RPMI8226 (cell line): ENCODE measurements at regions not wholly inside any gene's neighbourhood (a gene's known extent, or its start where the extent isn't known, plus 50 kb on each side); places are given as distances from the start of the nearest gene placed in this dataset.

ENCODE experiments used
- DNase-seq: peaks from one replicate; pipeline ENCODE4 v3.0.0-alpha.2; 2015

DNA sequence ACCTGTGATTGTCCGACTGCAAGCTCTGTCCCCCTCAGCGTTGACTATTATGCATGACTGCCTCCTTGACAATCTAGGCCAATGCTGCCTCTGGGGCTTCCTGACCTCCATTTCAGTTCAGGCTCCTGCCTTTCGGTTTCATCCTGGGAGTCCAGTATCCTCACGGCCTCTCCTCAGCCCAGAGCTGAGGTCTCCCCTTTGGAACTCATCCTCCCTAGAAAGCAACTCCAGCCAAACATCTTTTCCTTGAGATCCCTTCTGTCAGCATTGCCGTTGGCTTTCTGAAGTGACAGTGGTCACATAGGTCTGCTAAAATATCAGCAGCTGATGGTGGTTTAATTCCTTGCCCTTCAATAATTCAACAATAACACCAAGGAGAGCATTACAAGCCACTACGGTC is 519.1 kb upstream of the NBEA start:
- no peak for DNase-seq

DNA sequence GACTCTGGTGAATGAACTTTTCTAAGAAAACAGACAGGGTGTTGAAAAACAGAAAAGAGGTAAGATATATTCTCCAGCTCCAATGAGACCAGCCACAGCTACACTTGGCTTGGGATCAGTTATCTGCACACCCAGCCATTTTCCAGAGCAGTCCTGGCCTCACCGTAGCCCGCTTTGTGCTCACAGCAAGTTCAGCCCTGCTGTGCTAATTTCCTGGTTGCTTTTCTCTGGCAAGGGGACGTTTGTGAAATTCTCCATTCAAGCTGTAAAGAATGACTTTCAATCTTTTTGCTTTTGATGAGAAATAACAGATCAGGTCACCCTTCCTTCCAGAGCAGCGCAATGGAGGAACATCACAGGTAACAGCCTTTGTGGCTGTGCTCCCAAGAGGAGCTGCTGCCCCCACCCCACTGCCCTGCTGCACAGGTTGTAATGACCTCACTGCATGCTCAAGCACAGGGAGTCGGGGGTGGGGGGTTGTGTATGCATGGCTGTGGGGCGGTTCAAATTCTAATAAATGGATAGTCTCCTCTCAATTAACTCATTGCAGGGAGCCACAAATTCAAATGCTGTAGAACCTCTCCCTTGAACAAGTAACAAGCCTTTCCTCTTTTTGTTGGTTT is 516.6 kb upstream of the NBEA start:
- no peak for DNase-seq

DNA sequence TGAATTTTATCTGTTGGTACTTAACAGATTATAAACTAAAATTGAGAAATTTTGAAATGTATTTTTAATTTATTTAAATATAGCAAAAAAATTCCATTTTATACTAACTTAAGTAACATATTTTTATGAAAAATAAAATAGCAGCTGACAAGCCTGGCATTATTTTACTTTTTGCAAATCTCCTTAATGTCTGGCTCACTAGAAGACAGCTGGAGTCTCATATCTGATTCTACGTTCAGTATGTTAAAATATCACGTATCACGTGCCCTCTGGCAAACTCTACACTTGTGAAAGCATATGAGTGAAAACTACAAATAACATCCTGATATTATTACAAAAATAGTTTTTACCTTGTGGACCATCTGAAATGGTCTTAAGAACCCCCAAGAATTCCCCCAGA is 513.2 kb upstream of the NBEA start:
- DNase-seq: no peak

DNA sequence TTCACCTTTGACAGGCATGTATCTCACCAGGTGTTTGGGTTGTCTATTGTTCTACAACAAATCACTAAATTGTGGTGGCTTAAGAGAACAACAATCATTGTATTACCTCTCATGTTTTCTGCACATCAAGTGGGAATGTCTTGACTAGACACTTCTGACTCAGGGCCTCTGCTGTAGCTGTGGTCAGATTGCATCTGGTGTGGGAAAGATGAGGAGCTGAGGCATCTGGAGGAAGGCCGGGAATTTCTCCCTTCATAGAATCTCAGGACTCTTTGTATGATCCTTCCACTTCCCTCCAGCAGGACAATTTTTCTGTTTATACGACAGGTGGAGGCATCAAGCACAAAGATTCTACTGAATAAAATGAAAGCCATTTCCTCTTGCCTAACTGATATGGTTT is 511.8 kb upstream of the NBEA start:
- DNase-seq: no peak

DNA sequence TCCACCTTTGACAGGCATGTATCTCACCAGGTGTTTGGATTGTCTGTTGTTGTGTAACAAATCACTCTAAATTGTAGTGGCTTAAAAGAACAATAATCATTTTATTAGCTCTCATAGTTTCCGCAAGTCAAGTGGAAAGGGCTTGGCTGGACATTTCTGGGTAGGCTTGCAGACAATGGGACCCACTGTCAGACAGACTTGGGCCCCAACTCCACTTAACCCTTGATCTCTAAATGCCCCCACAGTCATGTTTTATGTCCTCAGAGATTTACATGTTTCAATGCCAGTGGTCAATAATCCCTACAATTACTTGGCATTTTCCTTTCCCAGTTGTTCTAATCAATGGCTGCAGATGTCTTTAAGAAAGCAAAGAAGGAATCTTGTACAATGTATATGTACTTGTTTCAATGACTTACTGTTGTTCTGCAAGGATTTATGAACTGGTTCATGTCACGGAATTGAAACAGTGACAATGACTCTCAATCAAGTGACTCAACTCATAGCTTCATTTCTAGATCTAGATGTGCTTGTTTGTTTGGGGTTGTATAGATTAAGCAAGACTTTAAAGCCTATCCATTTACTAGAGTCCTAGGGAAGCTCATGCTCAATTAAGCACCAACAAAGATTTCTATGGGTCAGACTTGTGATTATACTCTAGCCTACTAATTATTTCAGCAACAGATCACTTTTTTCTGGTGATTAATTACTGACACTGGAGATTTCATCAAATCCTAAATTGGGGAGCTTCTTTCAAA is 510.1 kb upstream of the NBEA start:
- no peak for DNase-seq

DNA sequence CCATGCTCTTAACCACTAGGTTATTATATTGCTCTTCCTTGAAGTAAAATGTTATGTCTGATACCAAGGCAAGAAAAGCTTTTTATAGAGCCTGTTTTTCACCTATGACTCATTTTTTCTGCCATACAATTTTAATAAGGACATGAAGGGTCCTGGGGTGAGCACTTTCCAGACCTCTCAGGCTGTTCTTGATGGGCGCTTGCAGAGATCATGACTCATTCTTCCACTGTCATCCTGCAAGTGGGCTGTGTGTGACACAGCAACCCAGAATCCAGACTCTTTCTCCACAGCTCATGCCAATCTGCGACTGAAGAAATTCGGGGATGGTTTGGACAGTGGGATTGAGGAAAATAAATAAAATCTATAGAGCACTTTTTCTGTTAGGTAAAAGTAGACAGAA is 506.7 kb upstream of the NBEA start:
- no peak for DNase-seq

DNA sequence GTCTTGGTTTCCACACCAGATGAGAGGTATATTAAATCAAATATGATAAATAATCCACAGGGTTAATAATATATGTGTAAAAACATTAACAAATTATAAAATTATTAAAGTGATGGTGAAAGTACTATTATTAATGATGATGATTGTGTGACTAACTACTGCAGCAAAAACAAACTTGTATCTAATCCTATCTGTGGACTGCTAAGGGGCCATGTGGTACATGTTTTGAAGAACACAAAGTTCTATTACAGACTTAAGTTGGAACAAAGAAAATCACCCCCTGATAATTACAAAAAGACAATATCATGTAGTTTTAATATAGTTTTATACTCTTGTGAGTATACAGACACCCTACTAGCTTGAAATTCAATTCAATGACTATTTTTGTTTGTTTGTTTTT is 504.2 kb upstream of the NBEA start:
- DNase-seq: no peak

DNA sequence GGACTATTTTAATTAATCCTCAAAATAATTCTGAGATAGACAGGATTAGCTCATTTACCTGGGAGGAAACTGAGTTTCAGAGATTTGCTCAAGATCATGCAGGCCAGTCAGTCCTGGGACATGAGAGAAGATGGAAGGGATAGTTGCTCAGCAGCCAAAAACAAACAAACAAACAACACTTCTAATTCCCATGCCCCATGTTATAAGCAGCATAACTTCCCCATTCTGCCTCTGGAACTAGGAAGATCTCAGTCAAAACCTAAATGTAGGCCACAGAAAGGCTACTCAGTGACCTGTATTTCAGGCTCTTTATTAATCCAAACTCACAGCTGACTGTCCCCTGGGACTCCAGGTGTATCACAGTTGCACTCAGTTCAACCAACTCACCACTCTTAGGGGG is 489.2 kb upstream of the NBEA start:
- DNase-seq: no peak

DNA sequence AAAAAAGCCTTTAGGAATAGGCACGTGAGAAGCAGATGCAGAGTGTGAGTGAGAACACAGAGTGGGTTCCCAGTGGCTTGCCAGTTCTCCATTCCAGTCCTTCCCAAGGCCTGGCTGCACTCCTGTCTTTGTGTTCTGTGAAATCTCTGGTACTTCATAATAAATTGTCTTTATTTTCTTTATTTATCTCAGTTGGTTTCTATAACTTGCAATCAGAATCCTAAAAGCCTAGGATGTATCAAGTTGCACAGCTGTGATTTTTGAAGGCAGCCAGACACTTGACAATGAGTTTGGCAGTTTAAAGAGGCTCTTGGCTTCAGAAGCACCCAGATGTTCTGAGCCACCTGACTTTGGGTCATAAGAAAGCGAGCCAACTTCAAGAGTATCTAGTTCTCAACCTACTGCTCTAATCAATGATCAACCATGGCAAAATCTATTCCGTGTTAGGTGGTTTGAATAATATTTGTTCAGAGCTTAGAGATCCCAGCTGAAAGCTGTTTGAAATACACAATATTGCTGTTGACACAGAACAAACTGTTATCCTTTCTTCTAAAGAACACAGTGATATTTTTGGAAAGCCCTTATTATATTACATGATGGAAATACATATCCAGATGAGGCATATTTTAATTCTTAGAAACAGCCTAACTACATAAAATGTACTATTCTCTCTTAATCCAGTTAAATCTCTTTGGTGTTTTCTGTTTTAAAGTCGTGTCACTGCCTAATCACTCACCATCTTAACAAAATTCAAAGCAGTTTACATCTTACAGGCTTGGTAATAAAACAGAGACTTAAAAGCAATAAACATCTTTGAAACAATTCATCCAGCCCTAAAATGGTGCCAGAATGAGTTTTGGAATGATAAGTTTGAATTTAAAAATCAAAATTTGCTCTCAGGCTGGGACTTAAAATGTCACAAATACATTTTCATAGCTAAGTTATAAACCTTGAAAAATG is 483.0 kb upstream of the NBEA start:
- DNase-seq: no peak

DNA sequence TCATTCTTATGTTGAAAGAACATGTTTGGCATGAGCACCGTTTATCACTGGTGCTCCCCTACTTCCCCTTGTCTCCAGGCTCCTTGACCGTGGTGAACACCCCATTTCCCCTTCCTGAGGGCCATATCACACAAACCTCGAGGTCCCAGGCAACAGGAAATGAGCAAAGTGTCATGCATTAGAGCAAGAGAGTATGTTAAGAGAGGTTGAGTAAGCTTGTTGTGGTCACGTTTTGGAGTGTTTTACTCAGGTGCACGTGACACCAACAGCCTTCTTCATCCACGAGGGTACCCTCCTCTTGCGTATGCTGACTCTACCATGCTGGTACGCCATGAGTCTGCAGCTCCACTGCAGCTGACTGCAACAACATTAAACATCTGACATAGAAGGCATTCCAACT is 482.2 kb upstream of the NBEA start:
- no peak for DNase-seq

DNA sequence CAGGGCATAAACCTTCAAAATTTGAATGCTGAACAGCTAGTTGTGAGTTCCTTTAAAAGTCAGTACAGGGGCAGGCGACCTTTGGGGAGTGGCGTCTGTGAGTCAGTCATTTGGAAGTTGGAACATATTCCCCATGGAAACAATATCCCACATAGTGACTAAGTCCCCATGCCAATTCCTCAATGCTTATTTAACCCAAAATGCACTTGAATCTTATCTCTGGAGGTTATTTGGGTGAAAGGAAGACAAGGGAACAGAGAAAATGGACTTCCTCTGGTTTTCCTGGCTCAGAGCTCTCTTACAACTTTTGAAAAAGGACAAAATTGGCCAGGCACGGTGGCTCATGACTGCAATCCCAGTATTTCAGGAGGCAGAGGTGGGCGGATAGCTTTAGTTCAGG is 479.2 kb upstream of the NBEA start:
- no peak for DNase-seq

DNA sequence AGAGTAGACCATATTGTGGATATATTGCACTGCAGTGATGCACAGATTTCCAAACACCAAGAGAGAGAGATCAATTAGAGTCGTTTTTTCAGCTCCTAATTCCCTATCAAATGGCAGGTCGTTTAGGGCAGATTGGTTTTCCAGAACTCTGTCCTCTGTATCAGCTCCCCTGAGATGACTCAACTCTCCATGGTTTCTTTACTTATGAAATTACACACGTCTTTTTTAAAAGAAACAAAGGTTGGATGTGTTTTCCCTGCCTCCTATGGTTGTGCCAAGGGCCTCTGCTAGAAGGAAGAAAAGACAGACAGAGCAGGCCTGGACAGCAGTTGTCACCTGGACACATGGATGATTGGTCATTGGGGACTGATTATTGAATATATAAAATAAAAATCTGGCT is 478.1 kb upstream of the NBEA start:
- DNase-seq: no peak

DNA sequence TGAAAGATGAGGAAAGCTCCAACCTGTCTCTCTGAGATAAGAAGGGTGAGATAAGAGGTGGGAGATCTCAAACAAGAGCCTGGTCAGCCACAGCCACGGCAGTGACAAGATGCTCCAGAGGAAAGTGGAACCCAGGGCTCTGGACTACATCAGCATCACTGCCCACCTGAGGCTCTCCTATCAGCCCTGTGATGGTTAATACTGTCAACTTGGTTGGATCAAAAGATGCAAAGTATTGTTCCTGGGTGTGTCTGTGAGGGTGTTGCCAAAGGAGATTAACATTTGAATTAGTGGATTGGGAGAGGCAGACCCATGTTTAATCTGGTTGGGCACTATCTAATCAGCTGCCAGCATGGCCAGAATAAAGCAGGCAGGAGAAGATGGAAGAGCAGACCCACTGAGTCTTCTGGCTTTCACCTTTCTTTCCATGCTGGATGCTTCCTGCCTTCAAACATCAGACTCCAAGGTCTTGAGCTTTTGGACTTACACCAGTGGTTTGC is 476.6 kb upstream of the NBEA start:
- no peak for DNase-seq

DNA sequence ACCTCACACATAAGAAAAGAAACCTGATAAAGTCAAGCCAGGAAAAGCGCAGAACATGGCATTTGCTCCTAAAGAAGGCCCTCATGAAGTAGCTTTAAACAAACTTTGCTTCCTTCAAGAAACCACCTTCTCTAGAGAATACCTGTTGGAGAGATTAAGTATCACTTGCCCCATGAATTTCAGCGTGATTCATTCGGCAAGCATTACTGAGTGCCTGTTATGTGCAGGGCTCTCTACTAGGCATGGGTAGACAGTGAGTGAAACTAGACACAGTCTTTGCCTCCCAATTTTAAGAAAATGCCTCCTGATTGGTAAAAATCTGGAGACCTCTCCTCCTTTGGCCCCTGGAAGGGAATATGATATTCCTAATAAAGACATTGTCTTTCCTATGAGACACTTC is 475.8 kb upstream of the NBEA start:
- DNase-seq: no peak

DNA sequence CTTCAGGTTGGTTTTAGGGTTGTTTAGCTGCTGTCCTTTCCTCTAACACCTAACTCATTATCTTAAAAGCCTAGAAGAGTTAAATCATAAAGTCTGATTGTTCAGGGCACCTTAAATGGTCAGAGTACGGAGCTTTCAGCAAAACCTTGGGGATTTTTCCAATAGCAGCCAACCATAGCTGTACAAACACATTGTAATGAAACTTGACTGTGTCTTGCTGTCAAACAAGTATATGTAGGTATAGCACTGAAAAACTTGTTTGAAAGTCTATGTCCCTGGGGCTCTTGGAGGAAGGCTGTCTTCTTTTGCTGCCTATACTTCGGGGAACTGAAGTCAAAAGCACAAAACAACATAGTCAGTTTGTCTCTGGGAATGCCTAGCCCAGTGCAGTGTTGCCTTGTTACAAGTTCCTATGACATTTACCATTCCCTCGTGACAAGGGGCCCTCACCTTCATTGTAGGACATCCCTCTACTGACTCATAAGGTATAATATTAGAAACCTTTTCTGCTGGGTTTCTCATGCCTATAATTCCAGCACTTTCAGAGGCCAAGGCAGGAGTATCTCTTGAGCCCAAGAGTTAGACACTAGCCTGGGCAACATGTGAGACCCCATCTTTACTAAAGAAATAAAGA is 474.5 kb upstream of the NBEA start:
- DNase-seq: no peak

DNA sequence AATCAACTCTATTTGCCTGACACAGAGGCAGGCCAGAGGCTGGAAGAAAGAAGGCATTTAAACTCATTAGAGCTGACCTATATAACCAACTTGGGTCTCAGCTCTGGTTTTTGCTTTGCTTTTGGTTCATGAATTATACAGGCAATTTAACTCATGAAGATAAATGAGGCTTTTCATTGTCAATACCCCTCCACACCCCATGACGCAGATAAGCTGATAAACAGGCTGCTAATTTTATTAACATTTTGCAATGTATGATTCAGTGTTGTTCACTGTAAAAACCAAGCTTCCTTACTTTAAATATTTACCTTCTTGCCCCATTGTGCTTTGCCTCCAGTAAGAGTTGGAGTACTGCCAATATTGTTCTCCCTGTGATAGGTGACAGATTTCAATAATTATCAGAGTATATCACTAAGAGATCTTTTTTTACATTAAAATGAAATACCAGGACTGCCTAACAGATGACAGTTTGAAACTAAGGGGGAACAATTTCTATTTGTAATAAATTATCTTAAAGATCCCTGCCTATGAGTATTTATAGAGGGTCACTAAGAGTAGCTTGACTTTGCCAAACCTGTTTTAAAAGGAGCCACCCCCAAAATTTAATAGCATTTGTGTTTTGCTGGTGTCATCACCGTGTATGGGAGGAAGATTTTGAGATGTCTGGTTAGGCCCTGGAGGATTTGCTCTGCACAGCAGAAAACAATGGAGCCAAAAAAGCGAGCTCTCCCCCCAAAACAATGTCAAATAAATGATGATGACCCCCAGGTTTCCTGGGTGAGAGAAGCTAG is 472.7 kb upstream of the NBEA start:
- no peak for DNase-seq

DNA sequence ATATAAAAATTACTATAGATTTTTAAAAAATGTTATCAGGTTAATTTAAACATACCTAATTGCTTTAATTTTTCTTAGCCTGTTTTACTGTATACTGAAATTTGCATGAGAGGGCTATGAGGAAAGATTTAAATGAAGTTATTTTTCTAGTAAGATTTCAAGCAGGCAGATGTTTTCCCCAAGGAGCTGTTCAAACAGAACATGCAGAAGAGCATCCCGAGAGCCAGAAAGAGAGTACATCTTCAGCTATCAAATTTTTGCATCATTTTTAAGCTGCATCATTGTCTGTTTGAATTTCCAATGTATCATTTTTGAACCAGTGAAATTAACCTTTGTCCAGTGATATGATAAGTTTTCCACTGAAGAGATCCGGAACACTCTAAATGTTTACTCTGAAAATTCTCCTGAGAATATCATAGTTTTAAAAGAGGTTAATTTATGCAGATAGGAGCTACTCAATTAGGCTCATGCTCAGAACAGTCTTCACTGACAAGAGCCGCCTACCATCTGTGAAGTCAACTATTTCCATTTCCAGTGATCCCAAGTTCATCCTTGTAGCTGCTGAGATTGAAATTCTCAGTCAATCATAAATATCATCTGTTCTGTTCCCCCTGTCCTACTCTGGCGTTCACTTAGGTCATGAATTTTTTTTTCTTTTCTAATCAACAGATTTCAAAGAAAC is 467.7 kb upstream of the NBEA start:
- DNase-seq: no peak

DNA sequence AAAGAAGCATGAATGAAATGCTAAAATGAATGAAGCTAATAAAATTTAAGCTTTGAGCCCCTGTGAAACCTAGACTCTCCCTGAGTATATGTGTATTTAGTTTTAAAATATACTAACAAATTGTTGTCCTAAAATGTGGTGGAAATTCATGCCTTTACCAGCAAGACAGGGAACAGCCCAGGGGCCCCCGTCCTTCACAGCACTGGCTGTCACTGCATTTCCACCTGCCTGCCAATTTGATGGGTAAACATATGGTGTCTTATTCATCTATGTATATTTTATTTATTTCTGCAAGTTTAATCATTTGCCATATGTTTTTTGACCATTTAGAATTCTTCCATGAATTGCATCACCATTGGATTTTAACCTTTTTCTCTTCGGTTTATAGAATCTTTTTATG is 463.7 kb upstream of the NBEA start:
- DNase-seq: no peak

DNA sequence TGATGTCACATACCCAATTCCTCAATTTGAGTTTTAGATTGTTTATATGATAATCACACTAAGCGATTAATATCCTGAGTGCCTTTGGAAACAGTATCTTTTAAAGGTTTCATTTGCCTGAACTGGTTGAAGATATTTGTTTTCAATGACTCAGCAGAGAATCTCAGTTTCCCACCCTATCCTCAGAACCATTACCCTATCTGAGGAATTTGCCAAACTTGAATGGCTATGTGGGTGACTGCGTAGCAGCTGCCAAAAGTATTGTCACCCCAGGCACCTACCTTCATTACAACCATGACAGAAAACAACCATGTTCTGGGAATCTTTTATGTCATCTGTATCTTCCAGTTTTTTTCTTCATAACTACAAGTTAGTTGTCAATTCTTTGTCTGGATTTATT is 440.1 kb upstream of the NBEA start:
- DNase-seq: no peak

DNA sequence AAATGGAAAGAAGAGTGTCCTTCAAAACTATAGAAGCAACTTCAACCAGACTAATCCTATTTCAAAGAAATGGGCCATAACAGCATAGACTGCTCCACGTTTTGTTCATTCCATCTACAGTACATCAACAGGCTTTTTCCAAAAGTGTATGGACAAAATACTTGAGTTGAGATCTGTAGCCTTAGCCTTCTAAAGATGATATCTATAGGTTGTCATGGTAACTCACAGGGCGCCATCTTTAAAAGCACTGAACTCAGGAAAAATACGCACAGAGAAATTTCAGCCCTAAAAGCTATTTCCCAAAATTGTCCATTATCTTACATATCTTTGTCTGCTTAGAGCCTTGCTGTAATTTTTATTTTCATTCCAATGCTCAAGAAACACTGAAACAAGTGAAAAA is 439.4 kb upstream of the NBEA start:
- DNase-seq: no peak

DNA sequence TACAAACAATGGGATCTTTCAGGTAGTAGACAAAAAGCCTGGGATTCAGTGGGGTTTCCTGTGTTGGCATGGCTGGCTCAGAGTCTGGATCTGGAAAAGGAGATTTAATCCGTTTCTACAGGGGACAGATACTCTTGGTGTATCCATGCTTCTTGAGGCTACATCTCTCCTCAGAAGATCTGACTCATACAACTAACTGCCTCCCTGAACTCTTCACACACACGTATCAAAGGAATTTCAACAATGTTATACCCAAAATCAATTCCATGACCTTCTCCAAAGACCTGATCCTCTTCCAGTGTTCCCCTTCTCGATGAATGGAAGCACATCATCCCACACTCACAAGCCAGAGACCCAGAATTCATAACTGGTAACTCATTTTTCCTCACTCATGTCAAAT is 435.3 kb upstream of the NBEA start:
- DNase-seq: no peak

DNA sequence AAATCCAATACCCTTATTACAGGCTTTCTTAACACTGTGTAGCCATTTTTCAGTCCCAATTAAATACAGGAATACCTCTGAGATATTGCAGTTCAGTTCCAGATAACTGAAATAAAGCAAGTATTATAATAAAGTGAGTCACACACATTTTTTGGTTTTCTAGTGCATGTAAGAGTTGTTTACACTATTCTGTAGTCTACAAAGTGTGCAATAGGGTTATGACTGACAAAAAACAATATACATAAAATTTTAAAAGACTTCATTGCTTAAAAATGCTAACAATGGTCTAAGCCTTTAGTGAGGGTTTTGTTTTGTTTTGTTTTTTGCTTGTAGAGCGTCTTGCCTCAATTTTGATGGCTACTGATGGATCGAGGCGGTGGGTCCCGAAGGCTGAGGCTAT is 434.4 kb upstream of the NBEA start:
- DNase-seq: no peak
